Osteocyte (in vitro differentiated cells): ENCODE measurements at regions not wholly inside any gene's neighbourhood (a gene's known extent, or its start where the extent isn't known, plus 50 kb on each side); places are given as distances from the start of the nearest gene placed in this dataset.

Experiments used
- DNase-seq: peaks from one replicate; pipeline ENCODE4 v3.0.0; 2021; ENCODE audit warnings: mixed read lengths; ENCODE audit not compliant: unreplicated experiment; ENCODE audit errors: extremely low spot score
- H3K27ac Mint-ChIP-seq: one replicate; pipeline ENCODE4 v1.8.0; 2021; ENCODE audit warnings: mild to moderate bottlenecking, mixed read lengths; ENCODE audit not compliant: unreplicated experiment
- H3K27me3 Mint-ChIP-seq: one replicate; pipeline ENCODE4 v1.8.0; 2021; ENCODE audit warnings: mixed read lengths; ENCODE audit not compliant: unreplicated experiment
- H3K36me3 Mint-ChIP-seq: one replicate; pipeline ENCODE4 v1.8.0; 2021; ENCODE audit warnings: mixed read lengths; ENCODE audit not compliant: unreplicated experiment
- H3K4me1 Mint-ChIP-seq: one replicate; pipeline ENCODE4 v1.8.0; 2021; ENCODE audit warnings: mixed read lengths; ENCODE audit not compliant: unreplicated experiment
- H3K4me3 Mint-ChIP-seq: one replicate; pipeline ENCODE4 v1.8.0; 2021; ENCODE audit warnings: mild to moderate bottlenecking, moderate library complexity, mixed read lengths; ENCODE audit not compliant: unreplicated experiment
- H3K9me3 Mint-ChIP-seq: one replicate; pipeline ENCODE4 v1.8.0; 2021; ENCODE audit warnings: mixed read lengths; ENCODE audit not compliant: unreplicated experiment
- CTCF ChIP-seq: fragments of 200-600 bp; sonication (generic); IDR thresholded peaks from 2 replicates; pipeline ENCODE4 v1.5.0; 2021; ENCODE audit warnings: antibody characterized with exemption, mild to moderate bottlenecking, moderate library complexity

- Mint-ChIP-seq H3K27ac (no peak overlapping the region), H3K4me1 (peaks cover 20% of the 10 kb centered on the region), H3K36me3 (no peaks in the 10 kb centered on the region), H3K27me3 (no peaks in the 10 kb centered on the region), H3K9me3 (no peaks in the 10 kb centered on the region), H3K4me3 (no peak overlapping the region)
- no peak for TF ChIP-seq CTCF
- DNase-seq, result no peak
Measured at GRCh38 chr13:34371108-34371507, 553.2 kb downstream of the RFC3 start.

- Mint-ChIP-seq H3K36me3 (no peaks in the 10 kb centered on the region), H3K4me3 (no peak overlapping the region), H3K27ac (no peak overlapping the region), H3K4me1 (peaks cover 23% of the 10 kb centered on the region), H3K27me3 (no peaks in the 10 kb centered on the region), H3K9me3 (no peaks in the 10 kb centered on the region)
- no peak for DNase-seq
- TF ChIP-seq CTCF, result no peak
Measured at GRCh38 chr13:34371645-34372395, 553.9 kb downstream of the RFC3 start.

- no peak overlapping the region for H3K4me3 Mint-ChIP-seq
- no peaks in the 10 kb centered on the region for H3K27me3 Mint-ChIP-seq
- no peak for TF ChIP-seq CTCF
- H3K9me3 Mint-ChIP-seq, result no peaks in the 10 kb centered on the region
- H3K36me3 Mint-ChIP-seq, result no peaks in the 10 kb centered on the region
- peak overlapping the region; percentile 21 for H3K27ac Mint-ChIP-seq
- H3K4me1 Mint-ChIP-seq, result peaks cover 23% of the 10 kb centered on the region
- DNase-seq, result no peak
Measured at GRCh38 chr13:34372581-34372980, 554.6 kb downstream of the RFC3 start.

GRCh38 chr13:34376483-34376882, 558.5 kb downstream of the RFC3 start:
- Mint-ChIP-seq H3K4me3 (no peak overlapping the region), H3K9me3 (no peaks in the 10 kb centered on the region), H3K4me1 (peaks cover 17% of the 10 kb centered on the region), H3K36me3 (no peaks in the 10 kb centered on the region), H3K27ac (no peak overlapping the region), H3K27me3 (no peaks in the 10 kb centered on the region)
- no peak for TF ChIP-seq CTCF
- no peak for DNase-seq

GRCh38 chr13:34381228-34381627, 560.8 kb upstream of the NBEA start:
- peaks cover 18% of the 10 kb centered on the region for H3K27me3 Mint-ChIP-seq
- DNase-seq, result no peak
- peaks cover 3% of the 10 kb centered on the region for H3K4me1 Mint-ChIP-seq
- H3K36me3 Mint-ChIP-seq, result no peaks in the 10 kb centered on the region
- H3K27ac Mint-ChIP-seq, result no peak overlapping the region
- H3K4me3 Mint-ChIP-seq, result no peak overlapping the region
- TF ChIP-seq CTCF, result no peak
- H3K9me3 Mint-ChIP-seq, result no peaks in the 10 kb centered on the region
